DMS53 treated with DMSO at 0.1 percent for 48 hours (cell line): ENCODE measurements at regions not wholly inside any gene's neighbourhood (a gene's known extent, or its start where the extent isn't known, plus 50 kb on each side); places are given as distances from the start of the nearest gene placed in this dataset.
"Not testable (repeated sequence)": the region's sequence is repeated elsewhere in the genome, so short reads cannot be mapped to it uniquely, and the experiment has no call there.

Source experiments
- DNase-seq: peaks from one replicate; lab custom pipeline; 2025; ENCODE audit not compliant: unreplicated experiment; lab: John Stamatoyannopoulos, UW

- no peak for DNase-seq
Measured at GRCh38 chr6:163867518-163868292, 453.2 kb downstream of the QKI start.

- DNase-seq, result no peak
Measured at GRCh38 chr6:163866192-163866591, 451.7 kb downstream of the QKI start.

- no peak for DNase-seq
Measured at GRCh38 chr6:163863565-163863964, 449.0 kb downstream of the QKI start.

- DNase-seq, result no peak
Measured at GRCh38 chr6:163862701-163863100, 448.2 kb downstream of the QKI start.

- DNase-seq, result no peak
Measured at GRCh38 chr6:163861627-163862026, 447.1 kb downstream of the QKI start.

DNA sequence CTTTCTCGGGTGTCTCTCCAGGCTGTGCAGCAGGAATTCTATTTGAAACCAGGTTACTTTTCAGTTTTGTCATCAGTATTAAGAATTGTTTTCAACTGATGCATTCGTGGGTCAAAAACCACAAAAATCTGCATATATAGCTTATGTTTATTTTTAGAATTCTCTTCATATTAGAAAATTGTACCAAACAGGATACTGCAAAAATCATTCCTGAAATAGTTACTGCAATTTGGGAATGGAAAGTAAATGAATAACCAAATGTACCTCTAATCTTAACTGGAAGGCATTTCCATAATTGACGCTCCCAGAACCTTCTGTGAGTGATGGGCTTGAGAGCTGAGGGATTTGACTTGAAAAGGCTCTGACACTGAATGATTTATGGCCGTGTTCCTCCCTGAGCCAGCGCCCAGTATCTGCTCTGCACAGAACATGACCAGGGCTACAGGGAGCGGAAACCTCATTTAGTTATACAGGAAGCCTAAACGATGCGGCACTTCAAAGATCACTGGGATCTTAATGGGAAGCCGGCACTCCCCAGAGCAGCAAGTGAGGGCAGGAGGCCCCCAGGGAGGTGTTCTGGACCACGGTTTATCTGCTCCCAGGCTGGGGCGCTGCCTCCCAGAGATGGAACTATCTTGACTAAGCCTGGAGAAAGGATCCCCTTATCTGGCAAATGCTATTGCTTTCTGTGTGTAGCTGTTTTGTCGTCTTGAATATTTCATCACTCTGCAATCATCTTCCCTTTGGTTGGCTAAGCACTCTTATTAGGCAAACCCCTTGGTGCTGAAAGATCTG lies 446.0 kb downstream of the QKI start:
- DNase-seq, result no peak

GRCh38 chr6:163858870-163859269 lies 444.4 kb downstream of the QKI start:
- not testable (repeated sequence) for DNase-seq

DNA sequence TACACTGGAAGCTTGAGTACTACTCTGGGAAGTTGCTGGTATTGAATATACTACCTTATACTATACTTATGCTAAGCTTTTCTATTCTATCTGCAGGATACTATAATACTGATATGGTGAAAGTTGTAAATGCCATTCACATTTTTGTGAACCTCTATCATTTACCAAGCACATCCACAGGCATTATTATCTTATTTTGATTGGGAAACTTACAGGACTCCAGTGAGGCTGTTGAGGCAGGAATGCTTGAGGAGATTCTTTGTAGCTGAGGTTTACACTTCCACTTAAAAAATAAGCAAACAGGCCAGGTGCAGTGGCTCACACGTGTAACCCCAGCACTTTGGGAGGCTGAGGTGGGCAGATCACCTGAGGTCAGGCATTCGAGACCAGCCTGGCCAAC lies 442.9 kb downstream of the QKI start:
- no peak for DNase-seq

DNA sequence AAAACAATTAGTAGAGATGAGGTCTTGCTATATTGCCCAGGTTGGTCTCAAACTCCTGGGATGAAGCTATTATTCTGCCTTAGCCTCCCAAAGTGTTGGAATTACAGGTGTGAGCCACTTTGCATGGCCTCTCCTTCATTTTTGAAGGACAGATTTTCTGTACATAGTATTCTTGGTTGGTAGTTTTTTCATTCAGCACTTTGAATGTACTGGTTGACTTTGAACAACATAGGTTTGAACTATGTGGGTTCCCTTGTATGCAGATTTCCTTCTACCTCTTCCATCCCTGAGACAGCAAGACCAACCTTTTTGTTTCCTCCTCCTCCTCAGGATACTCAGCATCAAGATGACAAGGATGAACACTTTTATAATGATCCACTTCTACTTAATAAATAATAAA lies 436.4 kb downstream of the QKI start:
- DNase-seq, result no peak

DNA sequence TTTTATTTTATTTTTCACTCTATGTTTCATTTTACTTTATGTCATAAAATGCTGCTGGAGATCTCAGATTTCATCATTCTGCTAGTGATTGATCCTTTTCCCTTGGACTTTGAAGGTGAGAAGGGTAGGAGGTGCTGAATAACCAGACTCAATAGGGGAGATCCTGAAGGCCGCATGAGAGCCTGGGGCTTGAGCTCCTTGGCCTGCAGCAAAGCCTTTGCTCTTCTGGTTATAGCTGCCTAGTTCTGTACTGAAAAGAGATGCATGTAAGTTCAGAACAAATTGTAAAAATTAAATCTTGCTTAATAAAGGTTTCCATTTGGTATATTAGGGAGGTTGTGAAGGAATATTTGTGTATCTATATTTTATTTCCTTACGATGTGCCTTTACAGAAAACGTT lies 430.2 kb downstream of the QKI start:
- DNase-seq, result no peak

- no peak for DNase-seq
Measured at GRCh38 chr6:163844357-163844756, 429.8 kb downstream of the QKI start.

DNA sequence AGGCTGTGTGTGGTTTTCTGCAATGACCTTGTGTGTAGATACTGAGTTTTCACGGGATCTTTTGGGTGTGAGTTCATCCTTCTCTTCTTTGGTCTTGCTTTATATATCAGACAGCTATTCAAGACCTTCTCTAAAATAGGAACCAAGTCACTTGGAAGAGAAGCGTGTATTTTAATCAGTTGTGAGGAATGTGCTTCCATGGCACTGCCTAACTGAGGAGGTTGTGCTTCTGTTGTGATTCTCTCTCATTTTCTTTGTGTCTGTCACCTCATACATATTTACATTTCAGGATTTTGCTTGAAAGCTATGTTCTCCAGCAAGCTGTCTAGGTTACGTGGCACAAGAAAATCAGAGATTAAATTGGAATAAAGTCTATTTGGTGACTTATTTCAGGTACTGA lies 428.7 kb downstream of the QKI start:
- no peak for DNase-seq

DNA sequence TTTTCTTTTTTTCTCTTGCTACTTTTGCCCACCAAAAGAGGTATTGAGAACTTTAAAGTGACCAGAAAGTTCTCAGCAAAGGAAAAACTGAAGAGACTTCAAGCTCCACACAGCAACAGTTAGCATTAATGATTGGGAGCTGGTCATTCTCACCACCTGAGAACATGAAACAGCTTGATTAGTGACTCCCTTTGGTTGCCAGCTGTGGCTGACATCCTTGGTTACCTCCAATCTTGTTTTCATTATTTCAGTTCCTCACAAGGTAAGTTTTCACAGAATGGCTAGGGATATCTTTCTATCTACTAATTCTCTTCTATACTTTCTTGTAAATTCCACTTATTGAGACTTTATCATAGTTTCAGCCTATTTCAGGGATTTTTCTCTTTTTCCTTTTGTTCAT lies 427.9 kb downstream of the QKI start:
- DNase-seq, result no peak

DNA sequence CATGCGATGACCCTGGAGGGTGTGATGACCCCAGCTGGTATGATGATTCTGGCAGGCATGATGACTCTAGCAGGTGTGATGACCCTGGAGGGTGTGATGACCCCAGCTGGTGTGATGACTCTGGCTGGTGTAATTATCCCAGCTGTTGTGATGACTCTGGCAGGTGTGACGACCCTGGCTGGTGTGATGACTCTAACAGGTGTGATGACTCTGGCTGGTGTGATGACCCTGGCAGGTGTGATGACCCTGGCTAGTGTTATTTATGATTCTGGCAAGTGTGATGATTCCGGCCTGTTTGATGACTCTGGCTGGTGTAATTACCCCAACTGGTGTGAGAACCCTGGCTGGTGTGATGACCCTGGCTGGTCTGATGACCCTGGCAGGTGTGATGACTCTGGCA lies 427.2 kb downstream of the QKI start:
- DNase-seq, result no peak

GRCh38 chr6:163841326-163841725 lies 426.8 kb downstream of the QKI start:
- no peak for DNase-seq

GRCh38 chr6:163840880-163841279 lies 426.4 kb downstream of the QKI start:
- no peak for DNase-seq

- DNase-seq, result no peak
Measured at GRCh38 chr6:163839296-163839695, 424.8 kb downstream of the QKI start.

GRCh38 chr6:163837691-163838431 lies 423.3 kb downstream of the QKI start:
- no peak for DNase-seq

DNA sequence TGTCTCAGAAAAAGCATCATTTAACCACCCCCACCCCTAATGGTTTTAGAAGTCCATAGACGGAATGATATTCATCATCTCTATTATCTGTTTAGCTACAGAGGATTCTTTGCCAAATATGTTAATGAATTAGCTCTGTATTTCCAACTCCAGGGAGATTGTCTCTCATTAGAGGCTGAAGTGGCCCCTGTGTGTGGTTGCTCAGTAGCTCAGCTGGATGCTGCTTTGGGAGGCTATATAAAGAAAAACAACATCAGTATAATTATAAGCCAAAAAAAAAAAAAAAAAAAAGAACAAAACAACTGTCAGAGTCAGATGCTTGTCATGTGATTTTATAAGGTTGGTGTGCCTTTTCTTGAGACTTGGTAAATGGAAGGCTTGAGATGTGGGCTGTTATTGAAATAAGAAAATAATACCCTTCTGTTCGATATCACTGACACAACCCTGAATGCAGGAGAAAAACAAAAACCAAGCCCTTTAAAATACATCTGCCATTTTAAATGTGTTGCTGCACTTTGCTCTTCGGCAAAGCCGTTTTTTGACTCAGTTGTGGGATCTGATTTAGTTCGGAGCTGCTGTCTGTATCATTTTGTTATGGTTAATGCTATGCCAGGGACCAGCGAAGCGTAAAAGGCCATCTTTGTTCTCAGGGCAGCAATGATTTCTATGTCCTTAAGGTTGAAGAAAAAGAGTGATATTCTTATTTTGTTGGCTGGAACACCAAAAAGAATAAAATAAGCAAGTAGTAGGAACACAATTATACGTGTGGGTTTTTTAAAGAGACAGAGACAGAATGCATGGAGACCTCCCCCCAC lies 422.6 kb downstream of the QKI start:
- no peak for DNase-seq

- no peak for DNase-seq
Measured at GRCh38 chr6:163835439-163836171, 421.1 kb downstream of the QKI start.
